CD8-positive, alpha-beta memory T cell (primary cell): ENCODE measurements at regions not wholly inside any gene's neighbourhood (a gene's known extent, or its start where the extent isn't known, plus 50 kb on each side); places are given as distances from the start of the nearest gene placed in this dataset.
A peak's percentile ranks its signal among the peaks of the same experiment; 100 is the strongest.

ENCODE experiments used
- CTCF ChIA-PET: fragments of 350-600 bp; sonication (Branson Sonifier 250); formaldehyde crosslinking; loops from one replicate; lab custom pipeline; 2021; ENCODE audit warnings: antibody characterized with exemption; lab: Charles Lee
- POLR2A ChIA-PET: fragments of 350-600 bp; sonication (Branson Sonifier 250); formaldehyde crosslinking; loops from one replicate; lab custom pipeline; 2021; ENCODE audit warnings: antibody characterized with exemption; lab: Charles Lee
- DNase-seq, 5 donors: peaks; one replicate each; pipeline versions ENCODE4 v3.0.0 to v3.0.0-alpha.2; 2020 to 2022; ENCODE audit warnings: mixed read lengths in 1 of 5
- H3K27ac ChIP-seq: one replicate; pipeline ENCODE4 v1.7.0; 2013; ENCODE audit warnings: low read depth, mild to moderate bottlenecking, low read length, moderate library complexity
- H3K27me3 ChIP-seq: 2 replicates; pipeline ENCODE4 v1.7.0; 2013; ENCODE audit warnings: low read length, mild to moderate bottlenecking; ENCODE audit not compliant: insufficient read depth, poor library complexity, severe bottlenecking
- H3K36me3 ChIP-seq: 2 replicates; pipeline ENCODE4 v1.7.0; 2013; ENCODE audit warnings: mild to moderate bottlenecking, low read length, moderate library complexity; ENCODE audit not compliant: insufficient read depth
- H3K4me1 ChIP-seq: 2 replicates; pipeline ENCODE4 v1.7.0; 2013; ENCODE audit warnings: mild to moderate bottlenecking, low read length, moderate library complexity; ENCODE audit not compliant: insufficient read depth
- H3K4me3 ChIP-seq: 2 replicates; pipeline ENCODE4 v1.7.0; 2013; ENCODE audit warnings: mild to moderate bottlenecking, low read length
- H3K9me3 ChIP-seq: 2 replicates; pipeline ENCODE4 v1.7.0; 2013; ENCODE audit warnings: mild to moderate bottlenecking, low read length
- H3K27ac Mint-ChIP-seq, 8 donors: one replicate each; pipeline ENCODE4 v1.8.0; 2020 to 2021; ENCODE audit warnings: mixed read lengths in 8 of 8, mild to moderate bottlenecking in 6 of 8, inconsistent platforms in 3 of 8, moderate library complexity in 3 of 8
- H3K27me3 Mint-ChIP-seq, 2 donors: one replicate each; pipeline ENCODE4 v1.8.0; 2020 to 2021; ENCODE audit warnings: mixed read lengths in 2 of 2, mild to moderate bottlenecking in 1 of 2, moderate library complexity in 1 of 2
- H3K36me3 Mint-ChIP-seq, 3 donors: one replicate each; pipeline ENCODE4 v1.8.0; 2020 to 2021; ENCODE audit warnings: mixed read lengths in 3 of 3, inconsistent platforms in 1 of 3, mild to moderate bottlenecking in 1 of 3
- H3K4me1 Mint-ChIP-seq, 3 donors: one replicate each; pipeline ENCODE4 v1.8.0; 2020 to 2021; ENCODE audit warnings: mixed read lengths in 3 of 3, inconsistent platforms in 1 of 3, mild to moderate bottlenecking in 1 of 3
- H3K4me3 Mint-ChIP-seq, 7 donors: one replicate each; pipeline ENCODE4 v1.8.0; 2020 to 2021; ENCODE audit warnings: mixed read lengths in 7 of 7, mild to moderate bottlenecking in 6 of 7, moderate library complexity in 4 of 7, inconsistent platforms in 2 of 7
- H3K9me3 Mint-ChIP-seq, 5 donors: one replicate each; pipeline ENCODE4 v1.8.0; 2020 to 2022; ENCODE audit warnings: mixed read lengths in 5 of 5, mild to moderate bottlenecking in 3 of 5, moderate library complexity in 2 of 5, inconsistent platforms in 1 of 5

GRCh38 chr6:10000551-10000950 is 414.3 kb downstream of the TFAP2A start:
- Mint-ChIP-seq H3K36me3 (no peaks in the 10 kb centered on the region), H3K27me3 (no peaks in the 10 kb centered on the region), H3K9me3 (peaks cover 0 to 7% (median 0%) of the 10 kb centered on the region in 5 donors), H3K4me3 (no peak overlapping the region), H3K4me1 (no peaks in the 10 kb centered on the region), H3K27ac (no peak overlapping the region)
- no peaks in the 10 kb centered on the region for H3K4me1 ChIP-seq
- H3K27me3 ChIP-seq = no peaks in the 10 kb centered on the region
- H3K36me3 ChIP-seq = no peaks in the 10 kb centered on the region
- H3K4me3 ChIP-seq = no peak overlapping the region
- H3K27ac ChIP-seq = no peak overlapping the region
- ChIA-PET POLR2A (no interaction called here), CTCF (no interaction called here)
- no peaks in the 10 kb centered on the region for H3K9me3 ChIP-seq
- no peak for DNase-seq

DNA sequence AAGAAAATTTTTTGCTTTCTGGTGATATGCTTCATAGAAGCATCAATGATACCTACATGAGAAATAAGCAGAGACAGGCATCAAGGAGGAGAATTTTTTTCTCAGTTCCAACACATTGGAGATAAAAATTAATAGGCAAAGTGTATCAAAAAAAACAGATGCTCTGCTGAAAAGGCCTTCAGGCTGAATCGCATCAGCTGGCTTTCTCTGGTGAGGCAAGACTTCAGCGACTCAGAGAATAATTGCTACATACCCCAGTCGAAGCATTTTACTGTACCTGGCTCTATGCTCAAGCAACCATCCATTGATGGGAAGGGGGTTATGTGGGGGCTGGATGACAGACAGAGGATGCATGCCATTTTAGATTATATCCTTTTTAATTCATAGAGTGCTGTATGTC is 415.1 kb downstream of the TFAP2A start:
- no peaks in the 10 kb centered on the region for H3K4me1 Mint-ChIP-seq
- H3K9me3 Mint-ChIP-seq = peaks cover 0 to 7% (median 0%) of the 10 kb centered on the region in 5 donors
- H3K36me3 Mint-ChIP-seq = no peaks in the 10 kb centered on the region
- H3K27ac Mint-ChIP-seq = no peak overlapping the region
- H3K36me3 ChIP-seq = no peaks in the 10 kb centered on the region
- H3K9me3 ChIP-seq = no peaks in the 10 kb centered on the region
- CTCF ChIA-PET = no interaction called here
- H3K4me1 ChIP-seq = no peaks in the 10 kb centered on the region
- no peak overlapping the region for H3K4me3 ChIP-seq
- DNase-seq = no peak
- POLR2A ChIA-PET = no interaction called here
- H3K27me3 Mint-ChIP-seq = no peaks in the 10 kb centered on the region
- no peak overlapping the region for H3K27ac ChIP-seq
- no peak overlapping the region for H3K4me3 Mint-ChIP-seq
- H3K27me3 ChIP-seq = no peaks in the 10 kb centered on the region

- CTCF ChIA-PET = no interaction called here
- no peak overlapping the region for H3K4me3 Mint-ChIP-seq
- no peaks in the 10 kb centered on the region for H3K36me3 Mint-ChIP-seq
Observed at GRCh38 chr6:9986273-9986672, 428.6 kb downstream of the TFAP2A start.

DNA sequence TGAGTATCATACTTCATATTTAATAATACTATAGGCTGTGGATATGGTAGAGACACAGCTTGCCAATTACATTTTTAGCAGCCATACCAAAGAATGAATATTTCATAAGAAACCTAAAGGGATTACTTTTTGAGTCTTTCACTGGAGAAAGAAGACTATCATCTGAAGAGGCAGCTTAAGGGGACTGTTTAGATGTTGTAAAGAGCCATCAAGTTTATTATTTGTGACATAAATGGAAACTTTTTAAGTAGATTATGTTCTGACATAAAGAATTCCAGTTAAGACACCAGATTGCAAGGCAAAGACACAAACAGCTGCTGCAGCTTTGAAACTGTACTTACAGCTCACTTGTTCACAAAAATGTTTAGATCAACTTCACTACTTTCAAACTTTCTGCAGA is 429.4 kb downstream of the TFAP2A start:
- Histone ChIP-seq H3K27me3 (no peaks in the 10 kb centered on the region), H3K4me1 (no peaks in the 10 kb centered on the region), H3K9me3 (no peaks in the 10 kb centered on the region), H3K27ac (no peak overlapping the region), H3K4me3 (no peak overlapping the region), H3K36me3 (no peaks in the 10 kb centered on the region)
- no peaks in the 10 kb centered on the region for H3K27me3 Mint-ChIP-seq
- POLR2A ChIA-PET = no interaction called here
- no peaks in the 10 kb centered on the region for H3K36me3 Mint-ChIP-seq
- CTCF ChIA-PET = no interaction called here
- H3K9me3 Mint-ChIP-seq = peaks cover 0 to 23% (median 5%) of the 10 kb centered on the region in 5 donors
- no peak overlapping the region for H3K27ac Mint-ChIP-seq
- no peak for DNase-seq
- H3K4me3 Mint-ChIP-seq = no peak overlapping the region
- H3K4me1 Mint-ChIP-seq = no peaks in the 10 kb centered on the region

More at GRCh38 chr6:9986273-9986672, 428.6 kb downstream of the TFAP2A start:
- DNase-seq = no peak
- POLR2A ChIA-PET = no interaction called here
- Histone ChIP-seq H3K36me3 (no peaks in the 10 kb centered on the region), H3K27me3 (no peaks in the 10 kb centered on the region), H3K9me3 (no peaks in the 10 kb centered on the region), H3K27ac (no peak overlapping the region), H3K4me3 (no peak overlapping the region), H3K4me1 (no peaks in the 10 kb centered on the region)
- peaks cover 0 to 23% (median 5%) of the 10 kb centered on the region in 5 donors for H3K9me3 Mint-ChIP-seq
- no peaks in the 10 kb centered on the region for H3K4me1 Mint-ChIP-seq
- no peaks in the 10 kb centered on the region for H3K27me3 Mint-ChIP-seq
- no peak overlapping the region for H3K27ac Mint-ChIP-seq

GRCh38 chr6:9984607-9985006 is 430.3 kb downstream of the TFAP2A start:
- peaks cover 0 to 17% (median 5%) of the 10 kb centered on the region in 5 donors for H3K9me3 Mint-ChIP-seq
- POLR2A ChIA-PET = no interaction called here

GRCh38 chr6:9983168-9983567 is 431.7 kb downstream of the TFAP2A start:
- peaks cover 0 to 13% (median 5%) of the 10 kb centered on the region in 5 donors for H3K9me3 Mint-ChIP-seq
- no peaks in the 10 kb centered on the region for H3K36me3 Mint-ChIP-seq
- DNase-seq = no peak
- no peaks in the 10 kb centered on the region for H3K4me1 Mint-ChIP-seq
- Histone ChIP-seq H3K9me3 (no peaks in the 10 kb centered on the region), H3K27me3 (no peaks in the 10 kb centered on the region), H3K4me1 (no peaks in the 10 kb centered on the region), H3K36me3 (no peaks in the 10 kb centered on the region), H3K4me3 (no peak overlapping the region), H3K27ac (no peak overlapping the region)
- ChIA-PET CTCF (no interaction called here), POLR2A (no interaction called here)
- H3K27ac Mint-ChIP-seq = no peak overlapping the region
- no peak overlapping the region for H3K4me3 Mint-ChIP-seq
- H3K27me3 Mint-ChIP-seq = no peaks in the 10 kb centered on the region

More at GRCh38 chr6:9984607-9985006, 430.3 kb downstream of the TFAP2A start:
- Mint-ChIP-seq H3K4me1 (no peaks in the 10 kb centered on the region), H3K27ac (peak overlapping the region in 1 of 8 donors; percentile 22), H3K27me3 (no peaks in the 10 kb centered on the region), H3K4me3 (no peak overlapping the region), H3K36me3 (no peaks in the 10 kb centered on the region)
- no peaks in the 10 kb centered on the region for H3K9me3 ChIP-seq
- no peak for DNase-seq
- CTCF ChIA-PET = no interaction called here
- no peak overlapping the region for H3K27ac ChIP-seq
- H3K36me3 ChIP-seq = no peaks in the 10 kb centered on the region
- no peaks in the 10 kb centered on the region for H3K4me1 ChIP-seq
- H3K27me3 ChIP-seq = no peaks in the 10 kb centered on the region
- H3K4me3 ChIP-seq = no peak overlapping the region

- Mint-ChIP-seq H3K4me1 (no peaks in the 10 kb centered on the region), H3K27me3 (no peaks in the 10 kb centered on the region), H3K27ac (no peak overlapping the region), H3K36me3 (no peaks in the 10 kb centered on the region), H3K9me3 (peaks cover 0 to 13% (median 5%) of the 10 kb centered on the region in 5 donors), H3K4me3 (no peak overlapping the region)
- no peak overlapping the region for H3K27ac ChIP-seq
- H3K27me3 ChIP-seq = no peaks in the 10 kb centered on the region
- POLR2A ChIA-PET = no interaction called here
- no peak for DNase-seq
- H3K36me3 ChIP-seq = no peaks in the 10 kb centered on the region
- CTCF ChIA-PET = no interaction called here
- no peaks in the 10 kb centered on the region for H3K4me1 ChIP-seq
- no peaks in the 10 kb centered on the region for H3K9me3 ChIP-seq
- H3K4me3 ChIP-seq = no peak overlapping the region
Observed at GRCh38 chr6:9982215-9982614, 432.7 kb downstream of the TFAP2A start.

- no peak overlapping the region for H3K27ac Mint-ChIP-seq
- POLR2A ChIA-PET = no interaction called here
Observed at GRCh38 chr6:9979996-9980395, 434.9 kb downstream of the TFAP2A start.

DNA sequence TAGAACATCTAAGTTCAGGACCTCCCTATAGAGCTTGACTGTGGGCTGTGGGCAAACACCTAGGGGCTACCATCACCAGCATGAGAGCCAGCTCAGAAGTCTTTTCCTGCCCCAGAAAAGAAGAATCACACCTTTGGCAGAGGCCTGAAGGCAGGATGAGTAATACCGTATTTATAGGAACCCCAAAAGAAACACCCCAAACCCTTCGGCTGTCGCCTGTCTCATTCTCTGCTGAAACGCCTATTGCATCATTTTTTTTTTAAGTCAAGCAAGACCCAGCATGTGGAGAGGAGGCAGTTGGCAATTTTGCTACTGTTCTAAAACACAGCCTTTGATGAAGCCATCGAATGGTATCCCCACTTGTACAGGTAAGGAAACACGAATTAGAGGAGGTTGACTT is 436.4 kb downstream of the TFAP2A start:
- CTCF ChIA-PET = no interaction called here
- no peaks in the 10 kb centered on the region for H3K4me1 Mint-ChIP-seq

More at GRCh38 chr6:9979996-9980395, 434.9 kb downstream of the TFAP2A start:
- H3K9me3 ChIP-seq = no peaks in the 10 kb centered on the region
- Mint-ChIP-seq H3K9me3 (peaks cover 0 to 13% (median 4%) of the 10 kb centered on the region in 5 donors), H3K27me3 (no peaks in the 10 kb centered on the region), H3K4me1 (no peaks in the 10 kb centered on the region), H3K4me3 (no peak overlapping the region), H3K36me3 (no peaks in the 10 kb centered on the region)
- no peak overlapping the region for H3K4me3 ChIP-seq
- no peaks in the 10 kb centered on the region for H3K36me3 ChIP-seq
- no peak overlapping the region for H3K27ac ChIP-seq
- CTCF ChIA-PET = no interaction called here
- no peaks in the 10 kb centered on the region for H3K27me3 ChIP-seq
- no peak for DNase-seq
- no peaks in the 10 kb centered on the region for H3K4me1 ChIP-seq

More for the DNA sequence above, 436.4 kb downstream of the TFAP2A start:
- Mint-ChIP-seq H3K27ac (no peak overlapping the region), H3K9me3 (peaks cover 0 to 2% (median 1%) of the 10 kb centered on the region in 5 donors), H3K27me3 (no peaks in the 10 kb centered on the region), H3K36me3 (no peaks in the 10 kb centered on the region), H3K4me3 (no peak overlapping the region)
- Histone ChIP-seq H3K36me3 (no peaks in the 10 kb centered on the region), H3K27me3 (no peaks in the 10 kb centered on the region), H3K27ac (no peak overlapping the region), H3K4me3 (no peak overlapping the region), H3K9me3 (no peaks in the 10 kb centered on the region), H3K4me1 (no peaks in the 10 kb centered on the region)
- no peak for DNase-seq
- POLR2A ChIA-PET = no interaction called here
